ENCODE measurements at regions not wholly inside any gene's neighbourhood (a gene's known extent, or its start where the extent isn't known, plus 50 kb on each side); places are given as distances from the start of the nearest gene placed in this dataset.

- no peak overlapping the region for H3K4me3 ChIP-seq (ENCODE audit: low read depth, low read length)
- DNase-seq (ENCODE audit: low read depth, low spot score) = no peak
- in situ Hi-C loops (cut with HindIII; ENCODE audit: low sequenced_read_pairs) = no loop called here
- no peak for TF ChIP-seq CTCF (IDR thresholded peaks at IDR 0.05; ENCODE audit: low read depth, low read length)
Measured at GRCh38 chr4:183588169-183588675, 70.8 kb downstream of the RWDD4 start.

- no peak overlapping the region for H3K4me3 ChIP-seq (ENCODE audit: low read depth, low read length)
- in situ Hi-C loops (cut with HindIII; ENCODE audit: low sequenced_read_pairs) = no loop called here
- no peak for DNase-seq (ENCODE audit: low read depth, low spot score)
- no peak for TF ChIP-seq CTCF (IDR thresholded peaks at IDR 0.05; ENCODE audit: low read depth, low read length)
Measured at GRCh38 chr4:183588691-183589090, 70.3 kb downstream of the RWDD4 start.

- TF ChIP-seq CTCF (IDR thresholded peaks at IDR 0.05; ENCODE audit: low read depth, low read length) = no peak
- DNase-seq (ENCODE audit: low read depth, low spot score) = no peak
- no peak overlapping the region for H3K4me3 ChIP-seq (ENCODE audit: low read depth, low read length)
- in situ Hi-C loops (cut with HindIII; ENCODE audit: low sequenced_read_pairs) = no loop called here
Measured at GRCh38 chr4:183589461-183590099, 69.4 kb downstream of the RWDD4 start.

Data from astrocyte of the spinal cord (primary cell).